ENCODE measurements at regions not wholly inside any gene's neighbourhood (a gene's known extent, or its start where the extent isn't known, plus 50 kb on each side); places are given as distances from the start of the nearest gene placed in this dataset.

GRCh38 chr3:25114532-25114931 lies 313.5 kb upstream of the RARB start:
- Histone ChIP-seq H3K36me3 (no peaks in the 10 kb centered on the region), H3K9me3 (no peaks in the 10 kb centered on the region), H3K27ac (no peak overlapping the region), H3K27me3 (no peaks in the 10 kb centered on the region), H3K4me1 (no peaks in the 10 kb centered on the region), H3K4me3 (no peak overlapping the region)
- DNase-seq, result no peak
- intact Hi-C loops (cut with DNase I; ENCODE audit: low total_unique reads), result no loop called here
- TF ChIP-seq POLR2A (IDR thresholded peaks at IDR 0.05), result no peak
- TF ChIP-seq CTCF (IDR thresholded peaks at IDR 0.05), result no peak

- no peaks in the 10 kb centered on the region for H3K36me3 ChIP-seq
- no peaks in the 10 kb centered on the region for H3K4me1 ChIP-seq
- no peak for DNase-seq
- no peaks in the 10 kb centered on the region for H3K27me3 ChIP-seq
- intact Hi-C loops (cut with DNase I; ENCODE audit: low total_unique reads), result no loop called here
- H3K27ac ChIP-seq, result no peak overlapping the region
- no peak overlapping the region for H3K4me3 ChIP-seq
- TF ChIP-seq POLR2A (IDR thresholded peaks at IDR 0.05) (no peak), CTCF (IDR thresholded peaks at IDR 0.05) (no peak)
- H3K9me3 ChIP-seq, result no peaks in the 10 kb centered on the region
These were observed 311.0 kb upstream of the RARB start for GRCh38 chr3:25117005-25117593.

- intact Hi-C loops (cut with DNase I; ENCODE audit: low total_unique reads), result no loop called here
- H3K27ac ChIP-seq, result no peak overlapping the region
- no peaks in the 10 kb centered on the region for H3K36me3 ChIP-seq
- no peak for DNase-seq
- no peak overlapping the region for H3K4me3 ChIP-seq
- no peaks in the 10 kb centered on the region for H3K27me3 ChIP-seq
- no peak for TF ChIP-seq POLR2A (IDR thresholded peaks at IDR 0.05)
- TF ChIP-seq CTCF (IDR thresholded peaks at IDR 0.05), result no peak
- no peaks in the 10 kb centered on the region for H3K4me1 ChIP-seq
- H3K9me3 ChIP-seq, result no peaks in the 10 kb centered on the region
These were observed 308.4 kb upstream of the RARB start for GRCh38 chr3:25119682-25120081.

GRCh38 chr3:25120665-25121064 lies 307.4 kb upstream of the RARB start:
- Histone ChIP-seq H3K27me3 (no peaks in the 10 kb centered on the region), H3K27ac (no peak overlapping the region), H3K9me3 (no peaks in the 10 kb centered on the region), H3K4me1 (no peaks in the 10 kb centered on the region), H3K4me3 (no peak overlapping the region), H3K36me3 (no peaks in the 10 kb centered on the region)
- TF ChIP-seq CTCF (IDR thresholded peaks at IDR 0.05) (no peak), POLR2A (IDR thresholded peaks at IDR 0.05) (no peak)
- intact Hi-C loops (cut with DNase I; ENCODE audit: low total_unique reads), result no loop called here
- no peak for DNase-seq

- no peak overlapping the region for H3K4me3 ChIP-seq
- intact Hi-C loops (cut with DNase I; ENCODE audit: low total_unique reads), result no loop called here
- no peak for TF ChIP-seq CTCF (IDR thresholded peaks at IDR 0.05)
- TF ChIP-seq POLR2A (IDR thresholded peaks at IDR 0.05), result no peak
- no peak for DNase-seq
- H3K9me3 ChIP-seq, result no peaks in the 10 kb centered on the region
- H3K4me1 ChIP-seq, result no peaks in the 10 kb centered on the region
- no peak overlapping the region for H3K27ac ChIP-seq
- H3K27me3 ChIP-seq, result no peaks in the 10 kb centered on the region
- H3K36me3 ChIP-seq, result peaks cover 0 to 5% of the 10 kb centered on the region in 2 donors
These were observed 302.9 kb upstream of the RARB start for GRCh38 chr3:25125201-25125600.
